ENCODE measurements at regions not wholly inside any gene's neighbourhood (a gene's known extent, or its start where the extent isn't known, plus 50 kb on each side); places are given as distances from the start of the nearest gene placed in this dataset.
A peak's percentile ranks its signal among the peaks of the same experiment; 100 is the strongest.

GRCh38 chr6:168383062-168383854 lies 57.7 kb upstream of the SMOC2 start (continued):
- TF ChIP-seq ZNF513 (CRISPR knock-in tag; conservative IDR thresholded peaks at IDR 0.05) (no peak), NR1H2 (CRISPR knock-in tag; IDR thresholded peaks at IDR 0.05; ENCODE audit: borderline replicate concordance, low read depth) (no peak), ZNF713 (CRISPR knock-in tag; IDR thresholded peaks at IDR 0.05) (no peak), ELF3 (CRISPR knock-in tag; IDR thresholded peaks at IDR 0.05) (no peak), PRMT3 (CRISPR knock-in tag; IDR thresholded peaks at IDR 0.05; ENCODE audit: borderline replicate concordance, low read depth) (no peak), NRL (CRISPR knock-in tag; IDR thresholded peaks at IDR 0.05; ENCODE audit: borderline replicate concordance) (peak; percentile 62; the same call in 1 of the 2 replicates), AGO1 (IDR thresholded peaks at IDR 0.05; ENCODE audit: low read depth, low read length, poor library complexity, severe bottlenecking) (peak; percentile 27), HOXA9 (CRISPR knock-in tag; IDR thresholded peaks at IDR 0.05; ENCODE audit: borderline replicate concordance) (0 out of 2 replicates have a peak, but pooled peaks have one; percentile 43), THAP9 (CRISPR knock-in tag; IDR thresholded peaks at IDR 0.05; ENCODE audit: borderline replicate concordance) (no peak), ZNF589 (CRISPR knock-in tag; conservative IDR thresholded peaks at IDR 0.05) (0 out of 2 replicates have a peak, but pooled peaks have one; percentile 26), MTA1 (CRISPR knock-in tag; IDR thresholded peaks at IDR 0.05; ENCODE audit: borderline replicate concordance) (peak; percentile 55; the same call in 1 of the 2 replicates), CHD2 (IDR thresholded peaks at IDR 0.05; ENCODE audit: low read depth, low read length) (no peak), ARID3A (IDR thresholded peaks at IDR 0.05; ENCODE audit: low read depth, low read length) (no peak), ZNF879 (CRISPR knock-in tag; IDR thresholded peaks at IDR 0.05) (no peak), UBTF (CRISPR knock-in tag; IDR thresholded peaks at IDR 0.05) (0 out of 2 replicates have a peak, but pooled peaks have one; percentile 17)

Data from HepG2 (cell line).